HG03025 (cell line): ENCODE measurements at regions not wholly inside any gene's neighbourhood (a gene's known extent, or its start where the extent isn't known, plus 50 kb on each side); places are given as distances from the start of the nearest gene placed in this dataset.
A peak's percentile ranks its signal among the peaks of the same experiment; 100 is the strongest.

Experiments used
- ATAC-seq: cut with Tn5 transposase; IDR thresholded peaks from one replicate; pipeline ENCODE4 v1.9.1; 2021; ENCODE audit warnings: mild to moderate bottlenecking, moderate library complexity; ENCODE audit not compliant: unreplicated experiment, low FRiP score

DNA sequence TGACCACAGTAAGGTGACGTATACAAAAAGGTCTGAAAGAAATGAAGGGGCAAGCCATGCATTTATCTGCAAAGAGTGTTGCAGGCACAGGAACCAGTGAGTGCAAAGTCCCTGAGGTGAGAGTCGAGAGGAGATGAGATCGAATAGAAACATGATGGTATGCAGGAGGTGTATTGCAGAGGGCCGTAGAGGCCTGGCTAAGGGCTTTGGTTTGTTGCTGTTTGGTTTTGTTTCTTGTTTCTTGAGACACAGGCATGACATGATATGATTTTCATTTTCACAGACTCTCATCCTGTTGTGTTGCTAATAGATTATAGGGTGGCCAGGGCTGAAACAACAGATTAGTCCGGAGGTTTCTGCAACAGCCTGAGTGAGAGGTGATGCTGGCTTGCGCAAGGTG lies 80.4 kb downstream of the HSPH1 start:
- ATAC-seq = no peak

DNA sequence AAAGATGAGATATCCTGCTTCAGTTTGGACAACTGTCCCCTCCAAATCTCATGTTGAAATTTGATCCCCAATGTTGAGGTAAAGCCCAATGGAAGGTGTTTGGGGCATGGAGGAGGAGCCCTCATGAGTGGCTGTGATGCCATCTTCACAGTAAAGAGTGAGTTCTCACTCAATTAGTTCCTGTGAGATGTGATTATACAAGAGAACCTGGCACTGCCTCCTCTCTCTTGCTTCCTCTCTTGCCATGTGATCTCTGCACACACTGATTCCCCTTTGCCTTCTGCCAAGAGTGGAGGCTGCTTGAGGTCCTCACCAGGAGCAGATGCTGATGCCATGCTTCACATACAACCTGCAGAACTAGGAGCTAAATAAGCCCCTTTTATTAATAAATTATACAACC lies 86.9 kb downstream of the HSPH1 start:
- no peak for ATAC-seq

DNA sequence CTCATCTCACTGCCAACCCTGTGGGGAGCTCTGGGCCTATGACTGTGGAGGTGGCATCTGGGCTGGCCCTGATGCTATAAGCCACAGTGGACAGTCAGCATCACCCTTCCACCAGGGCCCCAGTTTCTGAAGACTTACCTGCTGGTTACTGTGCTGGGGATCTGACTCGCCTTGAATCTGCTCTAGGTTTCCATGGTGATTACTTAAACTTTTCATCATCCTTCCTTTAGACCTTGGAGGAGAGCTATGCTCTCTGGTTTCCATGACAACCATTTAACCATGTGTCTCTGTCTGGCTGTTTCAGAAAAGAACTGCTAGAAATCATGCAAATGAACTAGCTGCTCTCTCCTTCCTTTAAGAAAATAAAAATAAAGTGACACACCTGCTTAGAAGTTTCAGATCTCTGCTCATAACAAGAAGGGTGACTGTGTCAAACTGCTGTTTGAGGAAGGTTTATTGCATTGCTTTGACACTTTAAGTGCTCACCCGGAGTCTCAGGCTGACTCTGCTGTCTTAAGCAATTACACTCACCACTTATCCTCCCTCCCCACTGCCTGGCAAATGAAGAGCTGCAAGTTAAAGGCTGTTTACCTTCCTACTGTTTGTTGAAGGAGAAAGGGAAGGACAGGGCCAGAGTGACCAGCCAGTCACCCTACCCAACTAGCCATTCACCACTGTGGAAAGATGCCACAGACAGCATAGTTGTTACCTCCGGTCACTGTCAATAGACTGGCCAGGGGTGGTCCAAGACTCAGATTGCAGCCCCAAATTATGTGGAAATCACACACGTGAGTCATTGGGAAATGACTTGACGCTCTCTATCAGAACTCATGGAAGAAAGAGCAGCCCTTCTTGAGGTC lies 87.6 kb downstream of the HSPH1 start:
- peak; percentile 97 for ATAC-seq

DNA sequence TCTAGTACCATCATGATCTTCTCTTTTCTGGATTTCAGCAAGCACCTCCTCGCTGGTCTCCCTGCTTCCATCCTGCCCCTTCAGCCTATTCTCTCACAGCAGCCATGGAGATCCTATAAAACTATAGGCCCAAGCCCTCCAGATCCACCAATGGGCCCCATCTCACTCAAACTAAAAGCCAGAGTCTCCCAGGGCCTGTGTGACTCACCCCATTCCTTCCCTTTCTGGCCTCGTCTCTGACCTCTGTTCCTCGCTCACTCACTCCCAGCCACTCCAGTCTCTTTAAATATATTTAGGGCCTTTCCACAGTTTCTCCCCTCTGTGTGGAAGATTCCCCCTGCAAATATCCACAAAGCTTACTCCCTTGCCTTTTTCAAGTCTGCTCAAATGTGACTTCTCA lies 89.7 kb downstream of the HSPH1 start:
- no peak for ATAC-seq

DNA sequence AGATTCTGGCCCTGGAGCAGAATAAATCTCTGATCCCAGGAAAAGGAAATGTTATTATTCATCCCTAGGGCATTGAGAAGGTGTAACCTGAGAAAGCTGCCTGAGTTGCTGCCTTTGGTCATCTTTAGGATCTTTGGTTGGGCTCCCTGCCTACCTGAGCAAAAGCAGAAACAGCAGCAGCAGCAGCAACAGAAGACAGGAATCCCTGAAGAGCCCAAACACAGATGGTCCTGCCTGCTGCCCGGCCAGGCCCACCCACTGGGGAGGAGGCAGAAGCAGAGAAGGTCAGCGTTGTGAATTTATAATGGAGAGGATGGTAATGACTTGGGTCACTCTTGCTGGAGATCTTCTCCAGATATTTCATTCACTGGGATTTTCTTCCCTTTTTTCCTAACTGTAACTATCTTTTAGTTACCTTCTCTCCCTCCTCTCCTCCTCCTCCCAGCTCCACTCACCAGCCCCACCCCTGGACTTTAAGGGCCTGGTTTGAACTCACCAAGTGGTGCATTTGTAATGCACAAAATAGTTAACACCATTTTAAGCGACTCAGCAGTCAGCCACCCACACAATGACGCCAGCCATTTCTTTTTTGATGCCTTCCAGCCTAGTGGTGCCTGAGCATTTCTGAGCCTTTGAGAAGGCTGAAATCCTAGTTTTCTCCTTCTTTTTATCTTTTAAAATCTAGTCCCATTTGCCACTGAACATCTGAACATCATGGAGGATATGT lies 91.7 kb downstream of the HSPH1 start:
- no peak for ATAC-seq

DNA sequence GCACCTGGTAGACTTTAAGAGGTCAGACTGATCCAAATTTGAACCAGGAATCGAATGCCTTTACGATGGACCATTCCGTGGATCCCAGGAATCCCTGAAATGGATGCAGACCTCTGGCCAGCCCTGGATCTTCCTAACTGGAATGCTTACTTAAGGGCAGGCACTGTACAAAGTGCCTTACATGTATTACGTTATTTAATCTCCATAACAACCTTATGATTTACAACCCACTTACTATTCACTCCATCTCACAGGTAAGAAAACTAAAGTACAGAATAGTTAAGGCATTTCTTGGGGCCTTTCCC lies 93.6 kb downstream of the HSPH1 start:
- no peak for ATAC-seq

DNA sequence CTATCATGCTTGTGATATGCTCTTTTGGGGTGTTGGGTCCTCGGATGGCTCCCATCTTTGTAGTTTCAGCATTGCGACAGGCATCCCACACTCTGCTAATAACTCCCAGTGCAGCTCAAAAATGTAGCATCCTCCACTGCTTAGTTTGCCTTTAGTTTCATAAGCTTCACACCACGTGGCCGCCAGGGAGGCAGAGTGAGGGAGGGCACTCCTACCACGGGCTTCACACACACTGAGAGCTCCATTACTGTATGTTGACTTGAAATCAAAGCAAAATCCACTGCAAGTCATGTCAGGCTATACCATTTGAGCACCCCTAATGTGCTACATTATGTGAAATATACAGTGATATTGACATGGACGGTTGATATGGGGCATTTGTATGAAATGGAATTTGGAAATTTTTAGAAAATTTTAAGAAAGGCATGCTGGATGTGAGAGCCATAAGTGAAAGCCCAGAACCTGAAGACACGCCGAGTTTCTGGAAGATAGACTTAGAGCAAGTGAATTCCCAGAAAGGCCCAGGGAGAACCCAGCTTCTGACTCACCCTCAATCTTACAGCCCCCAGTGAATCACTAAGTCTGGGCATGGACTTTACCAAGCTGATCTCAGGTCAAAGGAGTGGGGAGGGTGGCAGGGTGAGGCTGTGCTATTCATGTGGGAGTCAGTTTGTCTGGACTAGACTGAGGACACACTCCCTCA lies 94.1 kb downstream of the HSPH1 start:
- ATAC-seq = no peak

DNA sequence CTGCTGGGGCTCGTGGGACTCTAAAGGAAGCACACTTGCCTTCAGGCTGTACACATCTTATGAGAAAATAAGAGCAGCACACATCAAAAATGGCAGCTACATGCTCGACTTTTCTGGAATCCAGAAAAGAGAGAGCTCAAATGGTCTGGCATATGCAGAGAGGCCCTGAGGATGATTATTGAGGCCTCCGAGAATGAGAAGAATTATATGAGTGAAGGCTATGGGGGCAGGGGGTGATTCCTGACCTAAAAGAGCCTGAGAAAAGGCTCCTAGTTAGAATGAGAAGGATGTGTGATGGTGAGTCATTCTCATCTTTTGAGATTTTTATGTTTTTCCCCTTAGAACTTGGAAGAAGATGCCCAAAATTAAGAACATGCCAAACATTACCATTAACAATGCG lies 97.1 kb downstream of the HSPH1 start:
- no peak for ATAC-seq

DNA sequence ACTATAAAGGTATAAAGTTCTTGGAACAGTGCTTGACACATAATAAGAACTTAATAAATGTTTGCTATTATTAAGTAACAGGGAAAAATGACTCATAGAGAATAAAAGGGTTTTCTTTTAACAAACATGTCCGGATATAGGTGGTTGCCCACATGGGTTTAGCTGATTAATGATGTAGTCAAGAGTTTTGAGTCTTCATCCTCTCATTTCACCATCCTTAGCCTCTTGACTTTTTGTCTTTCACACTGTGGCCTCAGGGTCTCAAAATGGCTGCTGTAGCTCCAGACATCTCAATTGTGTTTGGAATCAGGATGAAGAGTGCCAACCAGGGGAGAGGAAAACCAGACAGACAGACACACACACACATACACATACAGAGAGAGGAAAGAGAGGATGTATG lies 97.9 kb downstream of the HSPH1 start:
- ATAC-seq = no peak

DNA sequence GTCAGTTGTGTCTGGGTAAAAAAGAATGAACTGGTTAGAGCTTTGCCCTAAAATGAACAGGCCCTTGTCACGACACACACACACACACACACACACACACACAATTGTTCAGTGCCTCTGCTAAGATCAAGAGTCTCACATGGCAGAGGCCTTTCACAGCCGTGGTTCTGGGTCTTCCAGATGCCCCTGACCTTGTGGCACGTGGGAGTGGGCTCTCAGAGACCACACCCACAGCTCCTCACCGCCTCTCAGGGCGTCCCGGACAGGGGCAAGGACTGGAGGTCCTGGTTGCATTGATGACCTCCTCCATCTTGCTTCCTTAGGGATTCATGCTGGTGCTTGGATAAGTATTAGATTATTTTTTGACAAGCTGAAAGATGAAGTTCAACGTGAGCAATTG lies 101.0 kb downstream of the HSPH1 start:
- ATAC-seq = no peak

DNA sequence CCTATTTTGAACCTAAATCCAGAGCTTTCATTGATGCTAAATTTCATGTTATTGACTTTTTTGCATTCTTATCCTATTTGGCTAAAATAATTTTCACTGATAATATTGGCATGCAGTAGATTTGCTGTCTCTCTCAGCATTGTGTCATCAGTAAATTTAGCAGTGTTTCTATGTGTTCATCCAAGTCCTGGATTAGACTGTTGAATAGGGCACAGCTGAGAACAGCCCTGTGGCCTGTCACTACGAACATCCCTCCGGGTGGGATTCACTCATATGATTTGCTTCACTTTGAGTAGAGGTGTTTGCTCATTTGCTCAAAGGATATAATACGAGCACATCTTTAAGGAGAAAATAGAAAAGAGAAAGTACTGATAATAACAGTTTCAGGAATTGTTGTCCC lies 101.5 kb downstream of the HSPH1 start:
- no peak for ATAC-seq

DNA sequence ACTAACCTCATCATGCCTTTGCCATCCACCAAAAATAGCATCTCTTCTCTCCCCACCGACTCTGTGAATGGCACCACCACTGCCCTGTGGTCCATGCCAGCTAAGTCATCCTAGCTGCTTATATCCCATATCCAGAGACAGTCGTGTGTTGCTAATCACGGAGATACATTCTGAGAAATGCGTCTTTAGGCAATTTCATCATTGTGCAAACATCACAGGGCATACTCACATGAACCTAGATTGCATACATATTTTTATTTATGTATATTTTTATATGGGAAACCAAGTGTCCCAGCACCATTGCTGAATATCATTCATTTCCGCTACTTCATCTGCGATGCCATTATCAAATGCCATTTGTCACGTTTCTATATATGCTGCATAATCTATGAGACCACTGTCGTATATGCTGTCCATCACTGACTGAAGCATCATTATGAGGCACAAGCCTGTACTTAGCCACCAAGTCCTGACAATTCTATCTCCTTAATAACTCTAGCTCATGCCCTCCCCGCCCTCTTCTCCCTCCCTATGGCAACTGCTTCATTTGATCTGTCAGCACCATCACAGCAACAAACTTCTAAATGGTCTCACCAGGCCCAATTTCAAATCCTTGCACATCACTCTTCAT lies 104.2 kb downstream of the HSPH1 start:
- ATAC-seq = no peak

DNA sequence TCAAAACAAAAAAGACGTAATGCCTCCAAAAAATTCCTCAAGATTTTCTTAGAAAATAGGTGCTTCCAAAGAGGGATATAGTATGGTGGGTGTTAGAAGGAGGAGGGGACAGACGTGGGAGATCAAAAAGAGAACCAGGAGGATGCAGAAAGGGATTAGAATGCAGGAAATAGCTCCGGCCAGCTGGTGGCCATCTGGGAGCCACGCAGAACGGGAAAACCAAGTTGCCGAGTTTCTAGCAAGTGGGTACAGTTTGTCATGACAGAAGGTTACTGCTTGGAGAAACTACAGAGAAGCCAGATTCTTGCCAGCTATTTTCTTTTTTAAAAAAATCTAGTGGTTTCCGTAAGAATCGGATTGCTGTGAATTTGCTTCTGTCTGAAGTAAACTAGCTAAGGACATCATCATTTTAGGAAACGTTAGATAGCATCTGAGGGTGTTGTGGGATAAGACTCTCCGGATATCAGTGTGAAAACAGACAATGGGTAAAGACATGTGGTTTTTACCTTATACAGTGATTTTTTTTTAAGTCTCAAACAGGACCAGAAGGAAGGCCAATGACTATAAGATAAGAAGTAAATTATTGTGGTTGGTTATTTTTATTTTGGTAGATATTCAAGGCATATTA lies 104.9 kb downstream of the HSPH1 start:
- no peak for ATAC-seq

DNA sequence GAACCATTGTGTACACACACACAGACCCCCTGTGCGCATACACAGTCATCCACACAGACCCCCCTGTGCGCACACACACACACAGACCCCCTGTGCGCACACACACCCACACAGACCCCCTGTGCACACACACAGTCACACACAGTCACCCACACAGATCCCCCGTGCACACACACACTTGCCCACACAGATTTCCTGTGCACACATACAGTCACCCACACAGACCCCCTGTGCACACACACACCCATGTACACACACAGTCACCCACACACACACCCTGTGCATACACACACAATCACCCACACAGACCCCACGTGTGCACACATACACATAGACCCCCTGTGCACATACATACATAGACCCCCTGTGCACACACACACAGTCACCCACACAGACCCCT lies 106.1 kb downstream of the HSPH1 start:
- ATAC-seq = no peak

DNA sequence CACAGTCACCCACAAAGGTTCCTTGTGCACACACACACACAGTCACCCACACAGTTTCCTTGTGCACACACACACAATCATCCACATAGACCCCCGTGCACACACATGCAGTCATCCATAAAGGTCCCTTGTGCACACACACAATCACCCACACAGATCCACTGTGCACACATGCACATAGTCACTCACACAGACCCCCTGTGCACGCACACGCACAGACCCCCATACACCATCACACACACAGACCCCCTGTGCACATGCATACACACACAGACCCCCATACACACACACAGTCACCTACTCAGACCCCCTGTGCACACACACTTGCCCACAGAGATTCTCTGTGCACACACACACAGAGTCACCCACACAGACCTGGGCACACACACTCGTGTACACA lies 107.1 kb downstream of the HSPH1 start:
- no peak for ATAC-seq

DNA sequence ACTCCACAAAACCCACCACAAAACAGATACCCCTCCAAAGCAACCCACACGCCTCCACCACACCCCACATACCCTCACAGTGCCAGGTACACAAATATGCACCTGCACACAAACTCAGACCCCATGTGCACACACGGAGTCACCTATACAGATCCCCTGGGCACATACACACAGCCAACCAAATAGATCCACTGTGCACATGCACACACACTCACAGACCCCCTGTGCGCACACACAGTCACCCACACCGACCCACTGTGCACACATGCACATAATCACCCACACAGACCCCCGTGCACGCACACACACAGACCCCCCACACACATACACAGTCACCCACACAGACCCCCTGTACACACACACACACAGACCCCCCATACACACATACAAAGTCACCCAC lies 107.8 kb downstream of the HSPH1 start:
- ATAC-seq = no peak

DNA sequence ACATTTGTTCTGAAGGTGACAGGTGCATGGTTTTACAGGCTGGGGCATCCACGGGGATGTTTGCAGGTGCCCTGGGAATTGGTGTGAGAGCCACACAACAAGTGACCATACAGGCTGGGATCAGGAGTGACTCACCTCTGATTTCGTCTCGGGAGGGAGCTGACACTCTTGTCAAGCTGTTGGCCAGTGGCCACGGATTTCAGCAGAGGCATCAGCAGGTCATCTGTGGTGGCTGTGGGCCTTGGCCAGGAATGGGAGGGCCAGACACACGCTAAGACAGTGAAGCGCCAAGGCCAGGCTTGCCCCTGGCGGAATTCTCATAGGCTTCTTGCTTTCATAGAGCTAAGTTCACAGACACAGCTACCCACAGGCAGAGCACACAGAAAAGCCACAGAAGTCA lies 108.6 kb downstream of the HSPH1 start:
- no peak for ATAC-seq

DNA sequence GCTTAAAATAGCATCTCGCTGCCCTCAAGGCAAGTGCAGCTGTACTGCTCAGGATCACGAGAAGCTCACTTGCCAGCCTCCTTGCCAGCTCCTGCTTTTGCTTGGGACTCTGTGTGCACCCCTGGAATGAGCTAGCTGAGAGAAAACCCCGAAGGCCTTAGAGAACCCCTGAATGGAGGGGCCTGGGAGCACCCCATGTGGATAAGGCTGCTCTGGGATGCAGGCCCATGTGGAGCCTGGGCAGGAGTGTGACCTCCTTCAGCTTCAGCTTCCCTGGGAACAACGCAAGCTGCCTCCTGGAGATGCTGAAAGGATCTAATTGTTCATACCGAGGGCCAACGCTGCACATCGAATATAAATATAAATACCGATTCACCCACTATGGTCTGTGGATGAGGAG lies 109.2 kb downstream of the HSPH1 start:
- no peak for ATAC-seq

DNA sequence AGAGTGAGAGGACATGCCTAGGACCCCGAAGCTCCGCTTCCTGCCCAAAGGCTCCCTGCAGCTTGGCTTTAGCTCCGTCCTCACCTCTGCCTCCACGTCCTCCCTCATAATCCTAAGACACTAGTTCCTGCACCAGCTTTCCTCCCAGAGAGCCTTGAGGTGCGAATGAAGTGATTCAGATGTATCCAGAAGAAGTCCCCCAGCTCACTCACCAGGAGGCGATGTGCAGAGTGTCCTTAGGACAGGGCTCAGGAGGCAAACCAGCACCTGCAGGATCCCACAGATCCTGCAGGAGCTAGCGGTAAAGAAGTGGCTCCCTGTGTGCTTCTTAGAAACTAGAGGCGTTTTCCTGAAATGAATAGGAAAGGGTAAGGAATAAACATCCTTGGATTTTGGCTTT lies 109.7 kb downstream of the HSPH1 start:
- no peak for ATAC-seq

DNA sequence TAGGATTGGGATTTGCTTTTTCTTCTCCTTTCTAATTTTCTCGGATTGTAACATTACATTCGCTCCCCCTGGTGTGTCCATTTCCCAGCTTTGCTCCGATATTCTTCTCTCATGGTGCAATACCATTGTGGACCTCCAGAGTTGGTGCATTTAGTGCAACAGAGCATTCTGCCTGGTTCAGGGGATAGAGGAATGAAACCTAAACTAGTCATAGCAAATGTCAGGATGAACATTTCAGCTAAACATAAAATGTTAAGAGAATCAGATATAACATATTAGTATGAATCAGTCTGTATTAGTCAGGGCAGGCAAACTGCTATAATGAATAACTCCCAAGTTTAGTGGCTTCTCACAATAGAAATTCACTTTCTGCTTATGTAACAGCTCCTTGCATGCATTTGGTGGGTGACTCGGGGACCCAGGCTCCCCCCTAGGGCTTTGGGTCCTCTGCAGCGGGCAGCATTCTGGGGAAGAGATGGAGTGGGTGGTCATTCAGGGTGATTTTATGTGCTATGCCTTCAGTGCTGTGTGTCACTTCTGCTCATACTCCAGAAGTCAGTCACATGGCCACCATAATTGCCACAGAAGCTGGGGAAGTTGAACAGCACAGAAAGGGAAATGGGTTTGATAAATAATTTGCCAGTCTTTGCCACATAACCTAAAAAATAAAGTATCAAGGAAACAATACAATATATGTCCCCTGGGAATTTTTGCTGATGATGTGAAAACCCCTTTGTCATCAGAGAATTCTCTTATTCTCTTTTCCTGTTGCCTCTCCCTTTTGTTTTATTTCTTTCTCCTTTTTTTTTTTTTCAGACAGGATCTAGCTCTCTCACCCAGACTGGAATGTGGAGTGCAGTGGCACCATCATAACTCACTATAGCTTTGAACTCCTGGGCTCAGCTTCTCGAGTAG lies 111.0 kb downstream of the HSPH1 start:
- ATAC-seq = no peak
